Panc1 (cell line): ENCODE measurements at regions not wholly inside any gene's neighbourhood (a gene's known extent, or its start where the extent isn't known, plus 50 kb on each side); places are given as distances from the start of the nearest gene placed in this dataset.
"Not testable (repeated sequence)": the region's sequence is repeated elsewhere in the genome, so short reads cannot be mapped to it uniquely, and the experiment has no call there.

Experiments
- ATAC-seq: fragments of 200-7000 bp; cut with Tn5 transposase; 2 replicates; pipeline ENCODE4 v1.9.1; 2020; ENCODE audit warnings: mild to moderate bottlenecking, moderate library complexity
- BruUV-seq: library from RNA; stranded (reverse); fragments of 400-500 nt; replicated peaks from 2 replicates; lab custom pipeline; 2021; lab: Mats Ljungman, UMichigan
- CTCF ChIA-PET: fragments of 300-600 bp; sonication (Branson Sonifier 250); formaldehyde crosslinking; loops from one replicate; lab custom pipeline; 2022; ENCODE audit warnings: antibody characterized with exemption; lab: Charles Lee
- POLR2A ChIA-PET: fragments of 300-600 bp; sonication (Branson Sonifier 250); formaldehyde crosslinking; loops from one replicate; lab custom pipeline; 2022; ENCODE audit warnings: antibody characterized with exemption; lab: Charles Lee
- DNase-seq: peaks from one replicate; pipeline ENCODE4 v3.0.0-alpha.2; 2010; ENCODE audit warnings: low read depth, low spot score
- H3K27ac ChIP-seq: 2 replicates; pipeline ENCODE4 v1.5.1; 2011; ENCODE audit warnings: mild to moderate bottlenecking, low read length, inconsistent platforms
- H3K27me3 ChIP-seq: fragments of 200-500 bp; sonication (Bioruptor generic); 2 replicates; pipeline ENCODE4 v1.6.0; 2014; ENCODE audit warnings: low read length, inconsistent platforms; ENCODE audit not compliant: control insufficient read depth, insufficient read depth
- H3K36me3 ChIP-seq: fragments of 200-500 bp; sonication (Bioruptor generic); 2 replicates; pipeline ENCODE4 v1.5.1; 2014; ENCODE audit warnings: inconsistent platforms, mild to moderate bottlenecking, low read length, moderate library complexity; ENCODE audit not compliant: control insufficient read depth, insufficient read depth
- H3K4me1 ChIP-seq: 2 replicates; pipeline ENCODE4 v1.5.1; 2011; ENCODE audit warnings: inconsistent platforms, mild to moderate bottlenecking, low read length, moderate library complexity; ENCODE audit not compliant: control insufficient read depth, insufficient read depth
- H3K4me3 ChIP-seq, 2 experiments: 2 replicates each; pipeline ENCODE4 v1.5.1; 2011 to 2012; ENCODE audit warnings: low read depth in 2 of 2, low read length in 2 of 2, mild to moderate bottlenecking in 2 of 2, inconsistent platforms in 1 of 2, moderate library complexity in 1 of 2
- H3K9me3 ChIP-seq: fragments of 200-500 bp; sonication (Bioruptor generic); 2 replicates; pipeline ENCODE4 v1.5.1; 2014; ENCODE audit warnings: low read depth, mild to moderate bottlenecking, inconsistent platforms, low read length, moderate library complexity; ENCODE audit not compliant: control insufficient read depth, insufficient read depth
- POLR2AphosphoS5 ChIP-seq: IDR thresholded peaks from 2 replicates; pipeline ENCODE4 v1.6.1; 2012; ENCODE audit warnings: mild to moderate bottlenecking, low read depth, low read length, moderate library complexity
- SIN3A ChIP-seq: IDR thresholded peaks from 2 replicates; pipeline ENCODE4 v1.6.1; 2012; ENCODE audit warnings: low read depth, mild to moderate bottlenecking, low read length, moderate library complexity, borderline replicate concordance; ENCODE audit not compliant: insufficient read depth
- TCF7L2 ChIP-seq: IDR thresholded peaks from 2 replicates; pipeline ENCODE4 v1.6.1; 2011; ENCODE audit warnings: mild to moderate bottlenecking, low read depth, low read length, inconsistent platforms
- in situ Hi-C: cut with HindIII; loops from 2 replicates; pipeline ENCODE4 v1.10.0; 2016; ENCODE audit warnings: low sequenced_read_pairs, low pct_unique_long_range_greater_than_20kb
- intact Hi-C: fragments of 100-400 bp; cut with micrococcal nuclease; formaldehyde crosslinking; loops from one replicate; pipeline ENCODE4 v1.10.0; 2022; ENCODE audit not compliant: unreplicated experiment
- TF ChIP-seq, protein P1 (sequence below): fragments of 450-650 bp; IDR thresholded peaks from 2 replicates; pipeline ENCODE4 v1.5.1; 2017; ENCODE audit warnings: mild to moderate bottlenecking
- TF ChIP-seq, protein P2 (sequence below), 2 experiments: IDR thresholded peaks; 2 replicates each; pipeline ENCODE4 v1.6.1; 2011 to 2012; ENCODE audit warnings: low read depth in 2 of 2, control low read depth in 1 of 2, low read length in 1 of 2, mild to moderate bottlenecking in 1 of 2, moderate library complexity in 1 of 2; ENCODE audit not compliant: insufficient read depth in 1 of 2

GRCh38 chr5:116872986-116873385, 298.4 kb upstream of the SEMA6A start:
- CTCF ChIA-PET = no interaction called here
- no peak for ATAC-seq

GRCh38 chr5:116872486-116872885, 297.9 kb upstream of the SEMA6A start:
- in situ Hi-C loops = no loop called here
- ATAC-seq = no peak

More at GRCh38 chr5:116872986-116873385, 298.4 kb upstream of the SEMA6A start:
- no peaks in the 10 kb centered on the region for H3K27me3 ChIP-seq
- POLR2A ChIA-PET = no interaction called here
- DNase-seq = no peak
- intact Hi-C loops (no loop called here), in situ Hi-C loops (no loop called here)
- no TSS peak for BruUV-seq
- no peaks in the 10 kb centered on the region for H3K4me1 ChIP-seq
- H3K4me3 ChIP-seq = no peak overlapping the region
- H3K27ac ChIP-seq = no peak overlapping the region
- no peaks in the 10 kb centered on the region for H3K36me3 ChIP-seq
- TF ChIP-seq SIN3A (no peak), POLR2AphosphoS5 (no peak), TCF7L2 (no peak)
- TF ChIP-seq, protein P1, sequence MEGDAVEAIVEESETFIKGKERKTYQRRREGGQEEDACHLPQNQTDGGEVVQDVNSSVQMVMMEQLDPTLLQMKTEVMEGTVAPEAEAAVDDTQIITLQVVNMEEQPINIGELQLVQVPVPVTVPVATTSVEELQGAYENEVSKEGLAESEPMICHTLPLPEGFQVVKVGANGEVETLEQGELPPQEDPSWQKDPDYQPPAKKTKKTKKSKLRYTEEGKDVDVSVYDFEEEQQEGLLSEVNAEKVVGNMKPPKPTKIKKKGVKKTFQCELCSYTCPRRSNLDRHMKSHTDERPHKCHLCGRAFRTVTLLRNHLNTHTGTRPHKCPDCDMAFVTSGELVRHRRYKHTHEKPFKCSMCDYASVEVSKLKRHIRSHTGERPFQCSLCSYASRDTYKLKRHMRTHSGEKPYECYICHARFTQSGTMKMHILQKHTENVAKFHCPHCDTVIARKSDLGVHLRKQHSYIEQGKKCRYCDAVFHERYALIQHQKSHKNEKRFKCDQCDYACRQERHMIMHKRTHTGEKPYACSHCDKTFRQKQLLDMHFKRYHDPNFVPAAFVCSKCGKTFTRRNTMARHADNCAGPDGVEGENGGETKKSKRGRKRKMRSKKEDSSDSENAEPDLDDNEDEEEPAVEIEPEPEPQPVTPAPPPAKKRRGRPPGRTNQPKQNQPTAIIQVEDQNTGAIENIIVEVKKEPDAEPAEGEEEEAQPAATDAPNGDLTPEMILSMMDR = no peak
- no peaks in the 10 kb centered on the region for H3K9me3 ChIP-seq

DNA sequence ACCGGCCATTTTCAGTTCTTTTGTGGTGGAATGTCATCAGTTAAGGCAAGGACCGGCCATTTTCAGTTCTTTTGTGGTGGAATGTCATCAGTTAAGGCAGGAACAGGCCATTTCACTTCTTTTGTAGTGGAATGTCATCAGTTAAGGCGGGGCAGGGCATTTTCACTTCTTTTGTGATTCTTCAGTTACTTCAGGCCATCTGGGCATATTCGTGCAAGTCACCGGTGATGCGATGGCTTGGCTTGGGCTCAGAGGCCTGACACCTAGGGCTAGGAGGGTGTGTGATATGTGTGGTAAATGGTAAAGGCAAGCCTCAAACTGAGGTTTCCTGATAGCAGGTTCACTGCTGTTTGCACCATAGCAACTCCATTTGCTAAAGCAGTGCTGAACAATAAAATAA, 293.2 kb upstream of the SEMA6A start:
- ATAC-seq, H3K4me1 ChIP-seq, H3K27me3 ChIP-seq, H3K27ac ChIP-seq, in situ Hi-C loops, BruUV-seq, intact Hi-C loops, DNase-seq, CTCF ChIA-PET, H3K4me3 ChIP-seq, POLR2A ChIA-PET, H3K9me3 ChIP-seq, H3K36me3 ChIP-seq: not testable (repeated sequence)

More at GRCh38 chr5:116872486-116872885, 297.9 kb upstream of the SEMA6A start:
- H3K36me3 ChIP-seq = no peaks in the 10 kb centered on the region
- H3K9me3 ChIP-seq = no peaks in the 10 kb centered on the region
- H3K27ac ChIP-seq = no peak overlapping the region
- H3K4me3 ChIP-seq = no peak overlapping the region
- H3K27me3 ChIP-seq = no peaks in the 10 kb centered on the region
- POLR2A ChIA-PET = no interaction called here
- H3K4me1 ChIP-seq = no peaks in the 10 kb centered on the region
- no TSS peak for BruUV-seq
- CTCF ChIA-PET = no interaction called here
- intact Hi-C loops = no loop called here
- no peak for TF ChIP-seq SIN3A
- no peak for TF ChIP-seq POLR2AphosphoS5
- TF ChIP-seq, protein P2, sequence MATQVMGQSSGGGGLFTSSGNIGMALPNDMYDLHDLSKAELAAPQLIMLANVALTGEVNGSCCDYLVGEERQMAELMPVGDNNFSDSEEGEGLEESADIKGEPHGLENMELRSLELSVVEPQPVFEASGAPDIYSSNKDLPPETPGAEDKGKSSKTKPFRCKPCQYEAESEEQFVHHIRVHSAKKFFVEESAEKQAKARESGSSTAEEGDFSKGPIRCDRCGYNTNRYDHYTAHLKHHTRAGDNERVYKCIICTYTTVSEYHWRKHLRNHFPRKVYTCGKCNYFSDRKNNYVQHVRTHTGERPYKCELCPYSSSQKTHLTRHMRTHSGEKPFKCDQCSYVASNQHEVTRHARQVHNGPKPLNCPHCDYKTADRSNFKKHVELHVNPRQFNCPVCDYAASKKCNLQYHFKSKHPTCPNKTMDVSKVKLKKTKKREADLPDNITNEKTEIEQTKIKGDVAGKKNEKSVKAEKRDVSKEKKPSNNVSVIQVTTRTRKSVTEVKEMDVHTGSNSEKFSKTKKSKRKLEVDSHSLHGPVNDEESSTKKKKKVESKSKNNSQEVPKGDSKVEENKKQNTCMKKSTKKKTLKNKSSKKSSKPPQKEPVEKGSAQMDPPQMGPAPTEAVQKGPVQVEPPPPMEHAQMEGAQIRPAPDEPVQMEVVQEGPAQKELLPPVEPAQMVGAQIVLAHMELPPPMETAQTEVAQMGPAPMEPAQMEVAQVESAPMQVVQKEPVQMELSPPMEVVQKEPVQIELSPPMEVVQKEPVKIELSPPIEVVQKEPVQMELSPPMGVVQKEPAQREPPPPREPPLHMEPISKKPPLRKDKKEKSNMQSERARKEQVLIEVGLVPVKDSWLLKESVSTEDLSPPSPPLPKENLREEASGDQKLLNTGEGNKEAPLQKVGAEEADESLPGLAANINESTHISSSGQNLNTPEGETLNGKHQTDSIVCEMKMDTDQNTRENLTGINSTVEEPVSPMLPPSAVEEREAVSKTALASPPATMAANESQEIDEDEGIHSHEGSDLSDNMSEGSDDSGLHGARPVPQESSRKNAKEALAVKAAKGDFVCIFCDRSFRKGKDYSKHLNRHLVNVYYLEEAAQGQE (IDR thresholded peaks at IDR 0.05; ENCODE audit: insufficient read depth in 1 of 2, low read depth in 2 of 2, low read length in 1 of 2) = no peak
- TF ChIP-seq TCF7L2 = no peak
- TF ChIP-seq, protein P1 = no peak
- no peak for DNase-seq
